Heart right ventricle (tissue), 16 donors: ENCODE measurements at regions not wholly inside any gene's neighbourhood (a gene's known extent, or its start where the extent isn't known, plus 50 kb on each side); places are given as distances from the start of the nearest gene placed in this dataset.

Source experiments
- ATAC-seq, 8 donors: fragments of 200-7000 bp; cut with Tn5 transposase; one replicate each; pipeline ENCODE4 v1.9.1; 2020; ENCODE audit warnings: mild to moderate bottlenecking in 8 of 8, moderate library complexity in 8 of 8, moderate number of reproducible peaks in 1 of 8
- DNase-seq, 2 donors: peaks; one replicate each; pipeline ENCODE4 v3.0.0-alpha.2; 2020
- H3K27ac ChIP-seq, 10 donors: fragments of 200-600 bp; sonication (generic) in 2 of 10; one replicate each; pipeline versions ENCODE4 v1.5.0 to v1.8.0; 2020 to 2022; ENCODE audit warnings: mild to moderate bottlenecking in 3 of 10
- H3K27me3 ChIP-seq, 7 donors: fragments of 200-600 bp; one replicate each; pipeline ENCODE4 v1.8.0; 2021 to 2022; ENCODE audit warnings: mild to moderate bottlenecking in 2 of 7
- H3K36me3 ChIP-seq, 9 donors: fragments of 200-600 bp; sonication (generic) in 1 of 9; one replicate each; pipeline versions ENCODE4 v1.5.0 to v1.8.0; 2020 to 2022; ENCODE audit warnings: mild to moderate bottlenecking in 2 of 9
- H3K4me1 ChIP-seq, 9 donors: fragments of 200-600 bp; sonication (generic) in 1 of 9; one replicate each; pipeline versions ENCODE4 v1.5.0 to v1.8.0; 2020 to 2022; ENCODE audit warnings: mild to moderate bottlenecking in 4 of 9
- H3K4me3 ChIP-seq, 10 donors: fragments of 200-600 bp; sonication (generic) in 2 of 10; one replicate each; pipeline versions ENCODE4 v1.5.0 to v1.8.0; 2020 to 2022; ENCODE audit warnings: mild to moderate bottlenecking in 7 of 10, moderate library complexity in 2 of 10
- H3K9me3 ChIP-seq, 11 donors: fragments of 200-600 bp in 10 of 11; sonication (generic) in 2 of 11; one replicate each; pipeline versions ENCODE4 v1.5.0 to v1.8.0; 2013 to 2022; ENCODE audit warnings: mild to moderate bottlenecking in 2 of 11, control low read depth in 1 of 11, moderate library complexity in 1 of 11
- CTCF ChIP-seq, 9 donors: fragments of 200-600 bp; sonication (generic) in 2 of 9; IDR thresholded peaks; one replicate each; pipeline versions ENCODE4 v1.5.0 to v1.8.0; 2021 to 2022; ENCODE audit warnings: antibody characterized with exemption in 9 of 9, mild to moderate bottlenecking in 5 of 9, moderate library complexity in 1 of 9
- WGBS, 2 donors: extraction: QIAGEN DNeasy Blood & Tissue Kit; methylation state at CpG; one replicate each; pipeline ENCODE4 v1.1.7; 2013; ENCODE audit warnings: inconsistent platforms in 1 of 2; 5-methylcytosine and 5-hydroxymethylcytosine counted together
- intact Hi-C, 10 donors: fragments of 100-400 bp; cut with DNase I; formaldehyde crosslinking; loops; one replicate each; pipeline versions ENCODE4 v1.11.1 to v1.14.2; 2022
- donor health status: Arrhythmogenic right ventricular cardiomyopathy.
- donor health status: ischemic (EF 13 %, LVEDD 7.1; RV severe dilation, severe dysfunction).
- donor health status: healthy with polysubstance abuse.
- donor health status: DM: no; HTN: yes; CAD: no.
- donor health status: DM: no; HTN: no; CAD: no.
- donor health status: ischemic (EF 25% LVEDD 6.9; RV normal size, moderate dysfunction).
- donor health status: ischemic (EF 25% LVEDD 5.7; RV mildly dilated, moderate dysfunction).
- donor health status: healthy.
- donor health status: DM: yes; HTN: yes; CAD: no.
- donor health status: Ischemic cardiomyopathy.
- donor health status: ischemic (EF 35%, LVEDD 5.7; RV mildly dilated, moderate dysfunction).
- donor health status: nonischemic (EF 11% LVEDD 7.7; RV severe dilation, severe dysfunction).
- donor health status: DM: yes; HTN: yes; CAD: no.
- donor health status: PGD.
- donor health status: ischemic (EF 29% LVEDD 5.4; RV normal size, mild dysfunction).
- donor health status: nonischemic (EF 23%, LVEDD 6.1; RV moderate dilation, normal function).

GRCh38 chr18:38847326-38847725 is 1281.7 kb upstream of the CELF4 start:
- intact Hi-C loops, result no loop called here
- no peak for TF ChIP-seq CTCF (IDR thresholded peaks at IDR 0.05)
- 78% methylated on average over 2 of the region's 2 CpGs for WGBS, 2 donors
- Histone ChIP-seq H3K36me3 (no peaks in the 10 kb centered on the region), H3K9me3 (peaks cover 0 to 4% (median 0%) of the 10 kb centered on the region in 11 donors), H3K27ac (no peak overlapping the region), H3K4me3 (no peak overlapping the region), H3K27me3 (no peaks in the 10 kb centered on the region), H3K4me1 (no peaks in the 10 kb centered on the region)
- DNase-seq, result no peak
- ATAC-seq, result no peak

GRCh38 chr18:38843291-38843690 is 1277.7 kb upstream of the CELF4 start:
- no peak for DNase-seq
- Histone ChIP-seq H3K27ac (no peak overlapping the region), H3K9me3 (peaks cover 0 to 6% (median 0%) of the 10 kb centered on the region in 11 donors), H3K36me3 (no peaks in the 10 kb centered on the region), H3K4me3 (no peak overlapping the region), H3K4me1 (no peaks in the 10 kb centered on the region), H3K27me3 (no peaks in the 10 kb centered on the region)
- 76 to 90% methylated on average over 2 of the region's 2 CpGs for WGBS, 2 donors
- TF ChIP-seq CTCF (IDR thresholded peaks at IDR 0.05), result no peak
- ATAC-seq, result no peak
- intact Hi-C loops, result no loop called here

DNA sequence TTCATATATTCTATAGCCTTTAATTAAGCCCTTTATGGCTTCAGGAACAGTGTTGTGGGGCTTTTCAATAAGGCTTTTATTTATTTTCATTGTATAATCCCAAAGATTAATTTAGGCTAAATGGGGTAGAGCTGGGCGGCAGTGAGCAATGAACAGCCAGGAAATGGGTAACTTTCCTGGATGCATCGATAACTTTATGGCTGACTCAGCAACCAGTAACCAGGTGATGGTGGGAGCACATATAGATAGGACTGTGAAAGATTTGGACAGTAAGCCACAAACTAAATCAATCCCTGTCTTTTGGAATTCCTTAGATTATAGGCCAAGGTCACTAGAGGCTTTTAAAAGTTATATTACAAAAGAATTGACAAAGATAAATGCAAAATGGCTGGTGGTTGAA is 1260.6 kb upstream of the CELF4 start:
- no peak for TF ChIP-seq CTCF (IDR thresholded peaks at IDR 0.05)
- intact Hi-C loops, result no loop called here
- no peaks in the 10 kb centered on the region for H3K36me3 ChIP-seq
- no peak overlapping the region for H3K27ac ChIP-seq
- no peak overlapping the region for H3K4me3 ChIP-seq
- 94 to 95% methylated on average over 2 of the region's 2 CpGs for WGBS, 2 donors
- peaks cover 0 to 4% (median 0%) of the 10 kb centered on the region in 11 donors for H3K9me3 ChIP-seq
- no peak for ATAC-seq
- no peaks in the 10 kb centered on the region for H3K4me1 ChIP-seq
- no peaks in the 10 kb centered on the region for H3K27me3 ChIP-seq
- DNase-seq, result no peak

DNA sequence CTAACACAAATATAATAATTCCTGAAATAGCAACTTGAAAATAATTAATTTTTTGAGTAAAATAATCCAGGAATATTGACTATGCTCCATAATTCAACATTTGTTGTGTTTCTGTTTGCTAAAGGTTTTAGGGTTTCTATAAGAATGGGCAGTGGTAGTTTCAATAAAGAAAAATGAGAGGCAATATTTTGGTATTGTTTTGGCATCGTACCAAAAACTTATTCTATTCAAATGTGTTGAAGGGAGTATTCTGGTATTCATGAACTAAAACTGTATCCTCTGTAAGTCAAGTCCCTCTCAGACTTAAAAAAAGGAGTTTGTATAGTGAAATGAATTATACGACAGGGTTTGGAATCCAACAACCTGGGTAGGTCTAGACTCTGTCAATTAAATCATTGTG is 1245.6 kb upstream of the CELF4 start:
- H3K4me1 ChIP-seq, result no peaks in the 10 kb centered on the region
- no peak overlapping the region for H3K4me3 ChIP-seq
- DNase-seq (no peak), ATAC-seq (no peak)
- WGBS, 2 donors, result 71 to 74% methylated on average over 2 of the region's 2 CpGs
- no peaks in the 10 kb centered on the region for H3K9me3 ChIP-seq
- H3K27me3 ChIP-seq, result no peaks in the 10 kb centered on the region
- intact Hi-C loops, result no loop called here
- no peak for TF ChIP-seq CTCF (IDR thresholded peaks at IDR 0.05)
- no peaks in the 10 kb centered on the region for H3K36me3 ChIP-seq
- no peak overlapping the region for H3K27ac ChIP-seq

DNA sequence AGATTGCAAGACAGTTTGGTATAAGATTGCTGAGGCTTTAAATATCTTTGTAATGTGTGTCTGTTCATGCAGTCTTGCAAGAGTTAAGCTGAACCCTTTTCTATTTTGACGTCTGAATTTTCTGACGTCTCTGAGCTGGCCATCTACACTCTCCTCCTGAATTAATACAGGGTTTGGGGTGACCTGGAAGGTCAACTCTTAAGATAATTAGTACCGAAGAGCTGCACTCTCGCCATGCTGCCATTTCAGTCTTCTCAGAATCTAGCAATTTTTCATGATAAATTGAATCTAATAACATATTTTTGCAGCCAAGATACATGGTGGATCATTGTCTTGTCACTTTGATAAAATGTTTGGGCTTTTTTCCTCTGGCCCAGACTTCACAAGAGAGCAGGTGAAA is 1245.2 kb upstream of the CELF4 start:
- H3K27ac ChIP-seq, result no peak overlapping the region
- no peaks in the 10 kb centered on the region for H3K36me3 ChIP-seq
- TF ChIP-seq CTCF (IDR thresholded peaks at IDR 0.05), result no peak
- no peak overlapping the region for H3K4me3 ChIP-seq
- no peaks in the 10 kb centered on the region for H3K4me1 ChIP-seq
- DNase-seq (no peak), ATAC-seq (no peak)
- intact Hi-C loops, result no loop called here
- no peaks in the 10 kb centered on the region for H3K27me3 ChIP-seq
- WGBS, 2 donors, result 56 to 59% methylated on average over 4 of the region's 4 CpGs
- H3K9me3 ChIP-seq, result no peaks in the 10 kb centered on the region
